Hepatic stellate cell (primary cell): ENCODE measurements at regions not wholly inside any gene's neighbourhood (a gene's known extent, or its start where the extent isn't known, plus 50 kb on each side); places are given as distances from the start of the nearest gene placed in this dataset.
"Not testable (repeated sequence)": the region's sequence is repeated elsewhere in the genome, so short reads cannot be mapped to it uniquely, and the experiment has no call there.

ENCODE experiments used
- DNase-seq: peaks from one replicate; pipeline ENCODE4 v3.0.0; 2011; ENCODE audit warnings: low spot score

GRCh38 chr4:60366661-60367060 lies 833.5 kb upstream of the ADGRL3 start:
- no peak for DNase-seq

- DNase-seq: no peak
These were observed 831.1 kb upstream of the ADGRL3 start for GRCh38 chr4:60368986-60369385.

- no peak for DNase-seq
These were observed 822.1 kb upstream of the ADGRL3 start for GRCh38 chr4:60378010-60378409.

- no peak for DNase-seq
These were observed 815.6 kb upstream of the ADGRL3 start for GRCh38 chr4:60384516-60384915.

GRCh38 chr4:60389633-60390032 lies 810.5 kb upstream of the ADGRL3 start:
- DNase-seq: no peak

- DNase-seq: no peak
These were observed 803.6 kb upstream of the ADGRL3 start for GRCh38 chr4:60396341-60397049.

GRCh38 chr4:60400593-60400992 lies 799.5 kb upstream of the ADGRL3 start:
- no peak for DNase-seq

GRCh38 chr4:60404027-60404426 lies 796.1 kb upstream of the ADGRL3 start:
- no peak for DNase-seq

GRCh38 chr4:60422439-60422838 lies 777.7 kb upstream of the ADGRL3 start:
- DNase-seq: no peak

- DNase-seq: not testable (repeated sequence)
These were observed 776.4 kb upstream of the ADGRL3 start for GRCh38 chr4:60423573-60424184.

GRCh38 chr4:60432911-60433310 lies 767.2 kb upstream of the ADGRL3 start:
- DNase-seq: no peak

- no peak for DNase-seq
These were observed 757.1 kb upstream of the ADGRL3 start for GRCh38 chr4:60443068-60443467.

- DNase-seq: no peak
These were observed 756.3 kb upstream of the ADGRL3 start for GRCh38 chr4:60443796-60444195.

- no peak for DNase-seq
These were observed 750.1 kb upstream of the ADGRL3 start for GRCh38 chr4:60450054-60450453.

- no peak for DNase-seq
These were observed 747.9 kb upstream of the ADGRL3 start for GRCh38 chr4:60452266-60452665.

- no peak for DNase-seq
These were observed 744.7 kb upstream of the ADGRL3 start for GRCh38 chr4:60455380-60455779.

- DNase-seq: no peak
These were observed 738.6 kb upstream of the ADGRL3 start for GRCh38 chr4:60461551-60461950.

- DNase-seq: no peak
These were observed 736.1 kb upstream of the ADGRL3 start for GRCh38 chr4:60463857-60464502.

- DNase-seq: no peak
These were observed 717.2 kb upstream of the ADGRL3 start for GRCh38 chr4:60482921-60483351.

- no peak for DNase-seq
These were observed 714.9 kb upstream of the ADGRL3 start for GRCh38 chr4:60485276-60485675.

- DNase-seq: not testable (repeated sequence)
These were observed 712.9 kb upstream of the ADGRL3 start for GRCh38 chr4:60487118-60487761.

- DNase-seq: no peak
These were observed 699.3 kb upstream of the ADGRL3 start for GRCh38 chr4:60500810-60501209.

GRCh38 chr4:60502733-60503132 lies 697.4 kb upstream of the ADGRL3 start:
- DNase-seq: no peak
